ENCODE measurements at regions not wholly inside any gene's neighbourhood (a gene's known extent, or its start where the extent isn't known, plus 50 kb on each side); places are given as distances from the start of the nearest gene placed in this dataset.

- Mint-ChIP-seq H3K4me3 (no peak overlapping the region), H3K4me1 (peaks cover 3% of the 10 kb centered on the region), H3K27ac (no peak overlapping the region), H3K27me3 (ENCODE audit: insufficient read depth) (no peaks in the 10 kb centered on the region), H3K36me3 (ENCODE audit: low read depth) (no peaks in the 10 kb centered on the region), H3K9me3 (peaks cover 12% of the 10 kb centered on the region)
- no peak for DNase-seq
- Histone ChIP-seq H3K36me3 (ENCODE audit: control insufficient read depth, insufficient read depth, low read length) (no peaks in the 10 kb centered on the region), H3K4me3 (ENCODE audit: low read length) (no peak overlapping the region), H3K4me1 (ENCODE audit: control insufficient read depth, insufficient read depth, low read length) (no peaks in the 10 kb centered on the region), H3K9ac (ENCODE audit: extremely low read depth, low read length, poor library complexity, severe bottlenecking) (no peak overlapping the region), H3K27me3 (ENCODE audit: control insufficient read depth, insufficient read depth, low read length, poor library complexity, severe bottlenecking) (no peaks in the 10 kb centered on the region), H3K27ac (ENCODE audit: low read depth, low read length) (no peak overlapping the region), H3K9me3 (ENCODE audit: control insufficient read depth, low read length) (no peaks in the 10 kb centered on the region)
- WGBS, 2 experiments (ENCODE audit: insufficient coverage in 1 of 2, insufficient read length in 1 of 2): 98 to 100% methylated on average over 2 to 4 of the region's 5 CpGs
- TF ChIP-seq CTCF (conservative IDR thresholded peaks at IDR 0.05): no peak
These were observed 156.0 kb upstream of the BCOR start for GRCh38 chrX:40253771-40254170.

GRCh38 chrX:40249582-40249981 lies 151.8 kb upstream of the BCOR start:
- no peaks in the 10 kb centered on the region for H3K9me3 ChIP-seq (ENCODE audit: control insufficient read depth, low read length)
- H3K9ac ChIP-seq (ENCODE audit: extremely low read depth, low read length, poor library complexity, severe bottlenecking): no peak overlapping the region
- DNase-seq: no peak
- no peak overlapping the region for H3K4me3 ChIP-seq (ENCODE audit: low read length)
- H3K27ac ChIP-seq (ENCODE audit: low read depth, low read length): no peak overlapping the region
- no peaks in the 10 kb centered on the region for H3K27me3 ChIP-seq (ENCODE audit: control insufficient read depth, insufficient read depth, low read length, poor library complexity, severe bottlenecking)
- TF ChIP-seq CTCF (conservative IDR thresholded peaks at IDR 0.05): no peak
- H3K27ac Mint-ChIP-seq: no peak overlapping the region
- no peaks in the 10 kb centered on the region for H3K36me3 ChIP-seq (ENCODE audit: control insufficient read depth, insufficient read depth, low read length)
- H3K36me3 Mint-ChIP-seq (ENCODE audit: low read depth): no peaks in the 10 kb centered on the region
- WGBS, 2 experiments (ENCODE audit: insufficient coverage in 1 of 2, insufficient read length in 1 of 2): 90 to 100% methylated on average over 1 to 5 of the region's 5 CpGs
- H3K4me1 ChIP-seq (ENCODE audit: control insufficient read depth, insufficient read depth, low read length): no peaks in the 10 kb centered on the region
- peaks cover 12% of the 10 kb centered on the region for H3K9me3 Mint-ChIP-seq
- H3K4me3 Mint-ChIP-seq: no peak overlapping the region
- H3K4me1 Mint-ChIP-seq: peaks cover 10% of the 10 kb centered on the region
- H3K27me3 Mint-ChIP-seq (ENCODE audit: insufficient read depth): peaks cover 2% of the 10 kb centered on the region

GRCh38 chrX:40248822-40249221 lies 151.1 kb upstream of the BCOR start:
- 83 to 92% methylated on average over 4 to 9 of the region's 9 CpGs for WGBS, 2 experiments (ENCODE audit: insufficient coverage in 1 of 2, insufficient read length in 1 of 2)

More at GRCh38 chrX:40248822-40249221, 151.1 kb upstream of the BCOR start:
- H3K9me3 Mint-ChIP-seq: peaks cover 12% of the 10 kb centered on the region
- H3K4me1 Mint-ChIP-seq: peaks cover 11% of the 10 kb centered on the region
- H3K27me3 Mint-ChIP-seq (ENCODE audit: insufficient read depth): peaks cover 2% of the 10 kb centered on the region
- H3K9ac ChIP-seq (ENCODE audit: extremely low read depth, low read length, poor library complexity, severe bottlenecking): no peak overlapping the region
- TF ChIP-seq CTCF (conservative IDR thresholded peaks at IDR 0.05): no peak
- H3K4me3 Mint-ChIP-seq: no peak overlapping the region
- H3K36me3 Mint-ChIP-seq (ENCODE audit: low read depth): no peaks in the 10 kb centered on the region
- no peaks in the 10 kb centered on the region for H3K27me3 ChIP-seq (ENCODE audit: control insufficient read depth, insufficient read depth, low read length, poor library complexity, severe bottlenecking)
- H3K36me3 ChIP-seq (ENCODE audit: control insufficient read depth, insufficient read depth, low read length): no peaks in the 10 kb centered on the region
- no peak overlapping the region for H3K4me3 ChIP-seq (ENCODE audit: low read length)
- no peaks in the 10 kb centered on the region for H3K4me1 ChIP-seq (ENCODE audit: control insufficient read depth, insufficient read depth, low read length)
- H3K9me3 ChIP-seq (ENCODE audit: control insufficient read depth, low read length): no peaks in the 10 kb centered on the region
- DNase-seq: no peak
- H3K27ac Mint-ChIP-seq: no peak overlapping the region
- H3K27ac ChIP-seq (ENCODE audit: low read depth, low read length): no peak overlapping the region

Measured in endodermal cell (in vitro differentiated cells).